Activated CD4-positive, alpha-beta T cell treated with anti-CD3 and anti-CD28 coated beads, Interleukin-2, amount 10 ng/mL, durations not matched to agents 7 days and 5 days (primary cell): ENCODE measurements at regions not wholly inside any gene's neighbourhood (a gene's known extent, or its start where the extent isn't known, plus 50 kb on each side); places are given as distances from the start of the nearest gene placed in this dataset.

Experiments used
- CTCF ChIA-PET: fragments of 350-600 bp; sonication (Branson Sonifier 250); formaldehyde crosslinking; loops from one replicate; lab custom pipeline; 2021; ENCODE audit warnings: antibody characterized with exemption; lab: Charles Lee
- POLR2A ChIA-PET: fragments of 350-600 bp; sonication (Branson Sonifier 250); formaldehyde crosslinking; loops from one replicate; lab custom pipeline; 2021; ENCODE audit warnings: antibody characterized with exemption; lab: Charles Lee
- DNase-seq: peaks from one replicate; pipeline ENCODE4 v3.0.0-alpha.2; 2020
- H3K27ac Mint-ChIP-seq: one replicate; pipeline ENCODE4 v1.8.0; 2021; ENCODE audit warnings: mild to moderate bottlenecking, moderate library complexity, mixed read lengths
- H3K27me3 Mint-ChIP-seq: one replicate; pipeline ENCODE4 v1.8.0; 2021; ENCODE audit warnings: mixed read lengths
- H3K36me3 Mint-ChIP-seq: one replicate; pipeline ENCODE4 v1.8.0; 2021; ENCODE audit warnings: low read depth, mixed read lengths
- H3K4me1 Mint-ChIP-seq: one replicate; pipeline ENCODE4 v1.8.0; 2021; ENCODE audit warnings: mixed read lengths
- H3K4me3 Mint-ChIP-seq: one replicate; pipeline ENCODE4 v1.8.0; 2021; ENCODE audit warnings: mild to moderate bottlenecking, moderate library complexity, mixed read lengths
- H3K9me3 Mint-ChIP-seq: one replicate; pipeline ENCODE4 v1.8.0; 2021; ENCODE audit warnings: mixed read lengths

DNA sequence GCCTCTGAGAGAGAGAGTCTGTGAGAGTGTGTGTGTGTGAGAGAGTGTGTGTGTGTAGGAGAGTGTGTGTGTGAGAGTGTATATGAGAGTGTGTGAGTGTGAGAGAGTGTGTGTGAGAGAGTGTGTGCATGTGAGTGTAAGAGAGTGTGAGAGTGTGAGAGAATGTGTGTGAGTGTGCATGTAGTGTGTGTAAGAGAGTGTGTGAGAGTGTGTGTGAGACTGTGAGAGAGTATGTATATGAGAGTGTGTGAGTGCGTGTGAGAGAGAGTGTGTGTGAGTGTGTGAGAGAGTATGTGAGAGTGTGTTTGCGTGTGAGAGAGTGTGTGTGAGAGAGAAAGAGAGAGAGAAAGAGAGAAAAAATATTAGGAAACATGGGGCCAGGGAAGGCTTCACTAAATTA, 588.3 kb upstream of the SGCD start:
- Mint-ChIP-seq H3K27me3 (no peaks in the 10 kb centered on the region), H3K36me3 (no peaks in the 10 kb centered on the region), H3K9me3 (no peaks in the 10 kb centered on the region), H3K27ac (no peak overlapping the region), H3K4me1 (no peaks in the 10 kb centered on the region), H3K4me3 (no peak overlapping the region)
- CTCF ChIA-PET = no interaction called here
- no peak for DNase-seq
- POLR2A ChIA-PET = no interaction called here

DNA sequence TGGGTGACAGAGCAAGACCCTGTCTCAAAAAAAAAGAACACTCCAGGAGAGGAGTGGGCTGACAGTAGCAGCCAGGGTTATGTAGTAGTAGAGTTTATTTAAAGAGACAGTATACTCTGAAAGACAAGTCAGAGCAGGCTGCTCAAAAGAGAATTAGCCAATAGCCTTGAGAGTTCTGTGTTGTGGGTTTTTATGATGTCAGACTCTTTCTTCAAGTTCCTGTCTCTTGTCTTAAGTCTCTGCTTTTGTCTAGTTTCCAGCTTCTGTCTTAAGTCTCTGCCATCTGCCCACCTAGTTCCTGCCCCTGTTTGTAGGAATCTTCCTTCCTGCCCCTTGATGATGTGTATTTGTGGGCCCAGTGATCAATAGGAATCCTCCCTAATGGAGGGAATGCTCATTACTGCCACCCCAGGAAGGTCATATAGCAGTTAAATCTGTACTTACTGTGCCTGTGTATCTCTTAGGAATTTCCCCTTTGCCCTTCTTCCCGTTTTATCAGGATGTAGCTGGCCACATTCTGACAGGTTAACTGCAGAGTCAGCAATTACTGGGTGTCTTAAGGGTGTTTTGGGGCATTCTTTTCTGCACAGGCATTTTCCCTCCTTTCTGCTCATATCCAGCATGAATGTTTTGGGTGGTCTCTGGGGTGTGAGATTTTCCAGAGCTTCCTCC, 580.5 kb upstream of the SGCD start:
- no peak for DNase-seq
- H3K36me3 Mint-ChIP-seq = no peaks in the 10 kb centered on the region
- ChIA-PET POLR2A (no interaction called here), CTCF (no interaction called here)
- H3K4me1 Mint-ChIP-seq = no peaks in the 10 kb centered on the region
- no peak overlapping the region for H3K4me3 Mint-ChIP-seq
- H3K27me3 Mint-ChIP-seq = no peaks in the 10 kb centered on the region
- no peak overlapping the region for H3K27ac Mint-ChIP-seq
- H3K9me3 Mint-ChIP-seq = no peaks in the 10 kb centered on the region

DNA sequence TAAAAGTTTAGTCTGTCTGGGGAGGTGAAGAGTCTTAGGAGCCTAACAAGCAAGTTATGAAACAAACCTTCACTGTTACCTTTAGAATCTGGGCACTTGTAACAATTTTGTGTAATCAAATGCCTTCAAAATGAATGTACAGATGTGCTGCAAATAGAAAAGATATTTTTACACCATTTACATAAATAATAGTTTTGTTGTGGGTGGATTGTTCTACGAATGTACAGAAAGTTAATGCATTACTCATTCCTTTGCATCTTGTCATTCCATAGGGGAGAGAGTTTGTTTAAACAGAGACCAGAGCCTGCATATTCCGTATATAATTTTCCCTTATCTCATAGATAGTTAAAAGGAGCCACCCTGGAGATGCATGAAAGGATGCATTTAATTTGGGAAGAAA, 576.9 kb upstream of the SGCD start:
- Mint-ChIP-seq H3K4me3 (no peak overlapping the region), H3K27ac (no peak overlapping the region), H3K9me3 (no peaks in the 10 kb centered on the region), H3K36me3 (no peaks in the 10 kb centered on the region), H3K27me3 (no peaks in the 10 kb centered on the region), H3K4me1 (no peaks in the 10 kb centered on the region)
- DNase-seq = no peak
- CTCF ChIA-PET = no interaction called here
- POLR2A ChIA-PET = no interaction called here

DNA sequence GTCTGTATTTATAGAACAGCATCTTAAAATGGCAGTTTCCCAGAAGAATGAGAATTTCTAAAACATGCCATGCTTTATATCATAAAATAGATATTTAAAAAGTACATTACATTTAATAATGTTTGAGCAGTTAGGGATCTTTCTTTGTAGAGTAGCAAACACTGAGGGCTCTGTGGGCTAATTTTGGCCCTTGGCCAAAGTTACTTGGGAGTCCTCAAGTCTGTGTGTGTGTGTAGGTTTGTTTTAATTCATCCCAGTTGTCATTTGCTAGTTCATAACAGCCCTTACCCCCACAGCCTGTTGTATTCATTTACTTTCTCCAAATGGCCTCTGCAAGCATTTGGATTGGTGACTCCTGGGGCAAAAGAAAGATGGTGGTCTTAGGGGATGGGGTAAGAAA, 576.4 kb upstream of the SGCD start:
- POLR2A ChIA-PET = no interaction called here

DNA sequence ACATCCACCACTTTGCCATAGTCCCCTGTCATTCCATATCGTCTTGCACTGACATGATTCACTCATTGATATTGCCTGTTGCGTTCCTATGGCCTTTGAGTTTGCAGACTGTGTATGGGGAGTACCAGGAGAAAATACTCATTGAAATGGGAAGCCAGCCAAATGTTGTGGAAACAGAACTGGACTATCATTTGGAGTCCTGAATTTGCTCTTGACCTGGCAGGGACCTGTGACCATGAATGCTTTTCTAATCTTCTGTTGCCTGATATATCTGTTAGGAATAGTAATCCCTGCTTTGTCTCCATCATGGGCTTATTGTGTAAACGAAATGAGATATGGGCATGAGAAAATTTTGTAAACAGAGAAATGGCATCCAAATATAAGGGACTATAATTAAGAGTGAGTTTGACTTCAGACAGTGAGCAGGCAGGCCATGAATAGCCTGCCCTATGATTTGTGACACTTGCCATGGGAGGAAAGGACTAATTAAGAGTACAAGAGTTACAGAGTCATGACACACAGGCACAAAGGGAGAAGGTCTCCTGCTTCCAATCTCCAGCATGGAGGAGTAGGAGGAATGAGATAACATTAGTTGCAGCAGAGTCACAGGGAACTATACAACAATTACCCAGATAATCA, 572.9 kb upstream of the SGCD start:
- Mint-ChIP-seq H3K9me3 (no peaks in the 10 kb centered on the region), H3K27ac (no peak overlapping the region), H3K4me1 (no peaks in the 10 kb centered on the region), H3K27me3 (no peaks in the 10 kb centered on the region), H3K4me3 (no peak overlapping the region), H3K36me3 (no peaks in the 10 kb centered on the region)
- CTCF ChIA-PET = no interaction called here
- no peak for DNase-seq
- POLR2A ChIA-PET = no interaction called here

More for the DNA sequence above, 576.4 kb upstream of the SGCD start:
- no peaks in the 10 kb centered on the region for H3K27me3 Mint-ChIP-seq
- H3K9me3 Mint-ChIP-seq = no peaks in the 10 kb centered on the region
- CTCF ChIA-PET = no interaction called here
- no peaks in the 10 kb centered on the region for H3K36me3 Mint-ChIP-seq
- no peaks in the 10 kb centered on the region for H3K4me1 Mint-ChIP-seq
- H3K27ac Mint-ChIP-seq = no peak overlapping the region
- no peak for DNase-seq
- H3K4me3 Mint-ChIP-seq = no peak overlapping the region

DNA sequence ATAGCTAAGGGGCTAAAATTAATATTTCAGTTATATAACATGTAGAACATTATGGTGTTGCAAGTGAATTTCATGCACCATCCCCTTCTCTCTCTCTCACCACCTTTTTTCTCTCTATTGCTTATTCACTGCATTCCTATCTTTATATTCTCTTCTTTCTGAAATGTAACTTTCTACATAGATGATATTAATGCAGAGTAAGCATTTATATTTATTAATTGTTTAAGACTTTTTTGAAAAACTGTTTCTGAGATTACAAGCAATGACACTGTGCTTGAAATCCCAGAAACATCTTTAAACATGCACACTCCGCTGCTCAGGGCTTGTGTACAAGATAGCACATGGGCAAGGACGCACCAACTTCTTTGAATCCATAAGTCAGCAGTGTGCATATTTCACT, 567.7 kb upstream of the SGCD start:
- CTCF ChIA-PET = interaction anchor here (0.5 kb wide), 1 partner anchor 295 kb away, joined by 3 read pairs; no protein-coding TSS in a partner anchor
- no peak overlapping the region for H3K4me3 Mint-ChIP-seq
- H3K9me3 Mint-ChIP-seq = peaks cover 14% of the 10 kb centered on the region

GRCh38 chr5:155759984-155760383, 567.0 kb upstream of the SGCD start:
- ChIA-PET CTCF (no interaction called here), POLR2A (no interaction called here)
- H3K4me3 Mint-ChIP-seq = no peak overlapping the region
- peaks cover 2% of the 10 kb centered on the region for H3K36me3 Mint-ChIP-seq
- H3K9me3 Mint-ChIP-seq = peaks cover 14% of the 10 kb centered on the region
- no peaks in the 10 kb centered on the region for H3K4me1 Mint-ChIP-seq
- H3K27me3 Mint-ChIP-seq = no peaks in the 10 kb centered on the region
- no peak overlapping the region for H3K27ac Mint-ChIP-seq
- no peak for DNase-seq

More for the DNA sequence above, 567.7 kb upstream of the SGCD start:
- peaks cover 2% of the 10 kb centered on the region for H3K36me3 Mint-ChIP-seq
- H3K4me1 Mint-ChIP-seq = no peaks in the 10 kb centered on the region
- H3K27ac Mint-ChIP-seq = no peak overlapping the region
- POLR2A ChIA-PET = no interaction called here
- DNase-seq = no peak
- no peaks in the 10 kb centered on the region for H3K27me3 Mint-ChIP-seq

- ChIA-PET CTCF (no interaction called here), POLR2A (no interaction called here)
- Mint-ChIP-seq H3K27me3 (no peaks in the 10 kb centered on the region), H3K4me3 (no peak overlapping the region), H3K9me3 (peaks cover 14% of the 10 kb centered on the region), H3K36me3 (peaks cover 2% of the 10 kb centered on the region), H3K27ac (no peak overlapping the region), H3K4me1 (no peaks in the 10 kb centered on the region)
- no peak for DNase-seq
Observed at GRCh38 chr5:155761502-155761901, 565.5 kb upstream of the SGCD start.

DNA sequence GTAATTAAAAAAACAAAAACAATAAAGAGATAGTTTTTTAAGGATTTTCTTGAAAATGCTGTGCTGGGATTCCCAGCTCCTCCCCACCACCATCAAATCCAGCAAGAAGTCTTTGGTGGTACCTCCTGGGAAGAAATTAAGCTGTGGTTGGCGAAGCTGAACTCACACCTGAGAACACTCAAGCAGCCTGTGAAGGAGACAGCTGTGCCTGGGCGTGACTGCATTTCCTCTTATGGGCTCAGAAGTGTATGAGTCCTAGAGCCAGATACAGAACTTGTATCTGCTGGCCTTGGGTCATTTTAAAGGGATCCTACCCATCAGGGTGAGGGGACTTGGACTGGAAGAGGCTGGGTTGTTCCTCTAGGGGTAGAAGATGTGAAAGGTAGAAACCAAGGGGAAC, 561.2 kb upstream of the SGCD start:
- Mint-ChIP-seq H3K27me3 (no peaks in the 10 kb centered on the region), H3K4me3 (no peak overlapping the region), H3K27ac (no peak overlapping the region), H3K4me1 (no peaks in the 10 kb centered on the region), H3K9me3 (peaks cover 9% of the 10 kb centered on the region), H3K36me3 (peaks cover 2% of the 10 kb centered on the region)
- no peak for DNase-seq
- CTCF ChIA-PET = no interaction called here
- POLR2A ChIA-PET = no interaction called here

GRCh38 chr5:155767470-155767869, 559.5 kb upstream of the SGCD start:
- Mint-ChIP-seq H3K4me1 (no peaks in the 10 kb centered on the region), H3K4me3 (no peak overlapping the region), H3K36me3 (no peaks in the 10 kb centered on the region), H3K9me3 (no peaks in the 10 kb centered on the region), H3K27me3 (no peaks in the 10 kb centered on the region), H3K27ac (no peak overlapping the region)
- POLR2A ChIA-PET = no interaction called here
- no peak for DNase-seq
- CTCF ChIA-PET = no interaction called here

DNA sequence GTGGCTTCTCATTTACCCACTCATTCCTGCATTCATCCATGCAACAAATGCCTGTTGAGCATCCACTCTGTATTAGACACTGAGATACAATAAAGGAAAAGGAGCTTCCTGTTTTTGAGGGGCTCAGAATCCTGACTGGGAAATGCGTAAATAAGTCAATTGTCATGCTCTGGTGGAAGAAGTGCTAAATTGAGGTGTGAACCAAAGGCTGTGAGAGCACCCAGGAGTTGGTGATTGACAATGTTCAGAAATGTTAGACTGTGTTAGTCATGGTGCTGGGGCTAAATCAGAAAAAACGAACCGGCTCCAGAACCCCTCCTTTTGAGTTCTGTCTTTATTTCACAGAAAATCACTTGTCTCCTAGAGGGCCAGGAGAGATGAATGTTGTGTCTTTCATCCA, 558.6 kb upstream of the SGCD start:
- H3K27ac Mint-ChIP-seq = no peak overlapping the region
- DNase-seq = no peak
- no peaks in the 10 kb centered on the region for H3K27me3 Mint-ChIP-seq
- ChIA-PET CTCF (no interaction called here), POLR2A (no interaction called here)
- no peak overlapping the region for H3K4me3 Mint-ChIP-seq
- H3K36me3 Mint-ChIP-seq = no peaks in the 10 kb centered on the region
- no peaks in the 10 kb centered on the region for H3K4me1 Mint-ChIP-seq
- no peaks in the 10 kb centered on the region for H3K9me3 Mint-ChIP-seq

- ChIA-PET CTCF (no interaction called here), POLR2A (no interaction called here)
- no peak overlapping the region for H3K4me3 Mint-ChIP-seq
- H3K27ac Mint-ChIP-seq = no peak overlapping the region
- no peak for DNase-seq
- H3K36me3 Mint-ChIP-seq = no peaks in the 10 kb centered on the region
- H3K27me3 Mint-ChIP-seq = no peaks in the 10 kb centered on the region
- H3K9me3 Mint-ChIP-seq = no peaks in the 10 kb centered on the region
- H3K4me1 Mint-ChIP-seq = no peaks in the 10 kb centered on the region
Observed at GRCh38 chr5:155772009-155772662, 554.8 kb upstream of the SGCD start.

- CTCF ChIA-PET = no interaction called here
- Mint-ChIP-seq H3K27me3 (no peaks in the 10 kb centered on the region), H3K9me3 (no peaks in the 10 kb centered on the region), H3K4me1 (no peaks in the 10 kb centered on the region), H3K36me3 (no peaks in the 10 kb centered on the region), H3K4me3 (no peak overlapping the region), H3K27ac (no peak overlapping the region)
- POLR2A ChIA-PET = no interaction called here
- DNase-seq = no peak
Observed at GRCh38 chr5:155773680-155774079, 553.3 kb upstream of the SGCD start.
